ENCODE measurements at regions not wholly inside any gene's neighbourhood (a gene's known extent, or its start where the extent isn't known, plus 50 kb on each side); places are given as distances from the start of the nearest gene placed in this dataset.

GRCh38 chr18:63061303-63061702, 258.3 kb downstream of the BCL2 start:
- Histone ChIP-seq H3K4me3 (ENCODE audit: low read length in 3 of 3) (no peak overlapping the region), H3K4me1 (ENCODE audit: control insufficient read depth in 2 of 3, insufficient read depth in 2 of 3, low read depth in 1 of 3, low read length in 3 of 3) (no peaks in the 10 kb centered on the region), H3K27ac (ENCODE audit: low read depth in 2 of 2, low read length in 2 of 2) (no peak overlapping the region), H3K9ac (ENCODE audit: low read length in 3 of 3) (no peak overlapping the region), H3K36me3 (ENCODE audit: control insufficient read depth in 2 of 3, insufficient read depth in 3 of 3, low read length in 3 of 3) (no peaks in the 10 kb centered on the region), H3K9me3 (ENCODE audit: control insufficient read depth in 2 of 3, insufficient read depth in 1 of 3, low read length in 3 of 3) (no peaks in the 10 kb centered on the region), H3K27me3 (ENCODE audit: control insufficient read depth, insufficient read depth, low read length) (no peaks in the 10 kb centered on the region)
- intact Hi-C loops (cut with DNase I): no loop called here
- FAIRE-seq: no peak
- TF ChIP-seq CTCF (IDR thresholded peaks at IDR 0.05; ENCODE audit: borderline replicate concordance, extremely low read depth, insufficient read depth): no peak
- no peak for DNase-seq

- H3K9ac ChIP-seq (ENCODE audit: low read length in 3 of 3): no peak overlapping the region
- FAIRE-seq (no peak), DNase-seq (no peak)
- intact Hi-C loops (cut with DNase I): no loop called here
- H3K27ac ChIP-seq (ENCODE audit: low read depth in 2 of 2, low read length in 2 of 2): no peak overlapping the region
- no peak overlapping the region for H3K4me3 ChIP-seq (ENCODE audit: low read length in 3 of 3)
- no peaks in the 10 kb centered on the region for H3K36me3 ChIP-seq (ENCODE audit: control insufficient read depth in 2 of 3, insufficient read depth in 3 of 3, low read length in 3 of 3)
- no peaks in the 10 kb centered on the region for H3K27me3 ChIP-seq (ENCODE audit: control insufficient read depth, insufficient read depth, low read length)
- no peak for TF ChIP-seq CTCF (IDR thresholded peaks at IDR 0.05; ENCODE audit: borderline replicate concordance, extremely low read depth, insufficient read depth)
- no peaks in the 10 kb centered on the region for H3K9me3 ChIP-seq (ENCODE audit: control insufficient read depth in 2 of 3, insufficient read depth in 1 of 3, low read length in 3 of 3)
- no peaks in the 10 kb centered on the region for H3K4me1 ChIP-seq (ENCODE audit: control insufficient read depth in 2 of 3, insufficient read depth in 2 of 3, low read depth in 1 of 3, low read length in 3 of 3)
Measured at GRCh38 chr18:63058521-63058920, 261.0 kb downstream of the BCL2 start.

GRCh38 chr18:63057707-63058106, 261.9 kb downstream of the BCL2 start:
- Histone ChIP-seq H3K27ac (ENCODE audit: low read depth in 2 of 2, low read length in 2 of 2) (no peak overlapping the region), H3K4me1 (ENCODE audit: control insufficient read depth in 2 of 3, insufficient read depth in 2 of 3, low read depth in 1 of 3, low read length in 3 of 3) (no peaks in the 10 kb centered on the region), H3K9ac (ENCODE audit: low read length in 3 of 3) (no peak overlapping the region), H3K9me3 (ENCODE audit: control insufficient read depth in 2 of 3, insufficient read depth in 1 of 3, low read length in 3 of 3) (no peaks in the 10 kb centered on the region), H3K27me3 (ENCODE audit: control insufficient read depth, insufficient read depth, low read length) (no peaks in the 10 kb centered on the region), H3K36me3 (ENCODE audit: control insufficient read depth in 2 of 3, insufficient read depth in 3 of 3, low read length in 3 of 3) (no peaks in the 10 kb centered on the region), H3K4me3 (ENCODE audit: low read length in 3 of 3) (no peak overlapping the region)
- DNase-seq (no peak), FAIRE-seq (no peak)
- intact Hi-C loops (cut with DNase I): no loop called here
- no peak for TF ChIP-seq CTCF (IDR thresholded peaks at IDR 0.05; ENCODE audit: borderline replicate concordance, extremely low read depth, insufficient read depth)

GRCh38 chr18:63054901-63055584, 264.5 kb downstream of the BCL2 start:
- intact Hi-C loops (cut with DNase I): no loop called here
- FAIRE-seq (no peak), DNase-seq (peak in 2 of 5 donors; percentile 58 to 67)
- no peak overlapping the region for H3K27ac ChIP-seq (ENCODE audit: low read depth in 2 of 2, low read length in 2 of 2)
- H3K4me1 ChIP-seq (ENCODE audit: control insufficient read depth in 2 of 3, insufficient read depth in 2 of 3, low read depth in 1 of 3, low read length in 3 of 3): no peaks in the 10 kb centered on the region
- no peaks in the 10 kb centered on the region for H3K36me3 ChIP-seq (ENCODE audit: control insufficient read depth in 2 of 3, insufficient read depth in 3 of 3, low read length in 3 of 3)
- no peaks in the 10 kb centered on the region for H3K27me3 ChIP-seq (ENCODE audit: control insufficient read depth, insufficient read depth, low read length)
- H3K9me3 ChIP-seq (ENCODE audit: control insufficient read depth in 2 of 3, insufficient read depth in 1 of 3, low read length in 3 of 3): no peaks in the 10 kb centered on the region
- no peak overlapping the region for H3K4me3 ChIP-seq (ENCODE audit: low read length in 3 of 3)
- H3K9ac ChIP-seq (ENCODE audit: low read length in 3 of 3): no peak overlapping the region
- no peak for TF ChIP-seq CTCF (IDR thresholded peaks at IDR 0.05; ENCODE audit: borderline replicate concordance, extremely low read depth, insufficient read depth)
